ENCODE measurements at regions not wholly inside any gene's neighbourhood (a gene's known extent, or its start where the extent isn't known, plus 50 kb on each side); places are given as distances from the start of the nearest gene placed in this dataset.

- no peak for TF ChIP-seq POLR2AphosphoS5 (IDR thresholded peaks at IDR 0.05; ENCODE audit: low read depth)
- TF ChIP-seq, protein P1, sequence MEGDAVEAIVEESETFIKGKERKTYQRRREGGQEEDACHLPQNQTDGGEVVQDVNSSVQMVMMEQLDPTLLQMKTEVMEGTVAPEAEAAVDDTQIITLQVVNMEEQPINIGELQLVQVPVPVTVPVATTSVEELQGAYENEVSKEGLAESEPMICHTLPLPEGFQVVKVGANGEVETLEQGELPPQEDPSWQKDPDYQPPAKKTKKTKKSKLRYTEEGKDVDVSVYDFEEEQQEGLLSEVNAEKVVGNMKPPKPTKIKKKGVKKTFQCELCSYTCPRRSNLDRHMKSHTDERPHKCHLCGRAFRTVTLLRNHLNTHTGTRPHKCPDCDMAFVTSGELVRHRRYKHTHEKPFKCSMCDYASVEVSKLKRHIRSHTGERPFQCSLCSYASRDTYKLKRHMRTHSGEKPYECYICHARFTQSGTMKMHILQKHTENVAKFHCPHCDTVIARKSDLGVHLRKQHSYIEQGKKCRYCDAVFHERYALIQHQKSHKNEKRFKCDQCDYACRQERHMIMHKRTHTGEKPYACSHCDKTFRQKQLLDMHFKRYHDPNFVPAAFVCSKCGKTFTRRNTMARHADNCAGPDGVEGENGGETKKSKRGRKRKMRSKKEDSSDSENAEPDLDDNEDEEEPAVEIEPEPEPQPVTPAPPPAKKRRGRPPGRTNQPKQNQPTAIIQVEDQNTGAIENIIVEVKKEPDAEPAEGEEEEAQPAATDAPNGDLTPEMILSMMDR (IDR thresholded peaks at IDR 0.05; ENCODE audit: insufficient read depth, low read length) = no peak
- TF ChIP-seq REST (IDR thresholded peaks at IDR 0.05; ENCODE audit: insufficient replicate concordance, low read depth) = no peak
- no peak for TF ChIP-seq SPI1 (IDR thresholded peaks at IDR 0.05; ENCODE audit: borderline replicate concordance, low read depth)
Measured at GRCh38 chr2:215812966-215813365, 200.4 kb downstream of the MREG start.

All from HL-60 (cell line).